ENCODE measurements at regions not wholly inside any gene's neighbourhood (a gene's known extent, or its start where the extent isn't known, plus 50 kb on each side); places are given as distances from the start of the nearest gene placed in this dataset.
A peak's percentile ranks its signal among the peaks of the same experiment; 100 is the strongest.

DNA sequence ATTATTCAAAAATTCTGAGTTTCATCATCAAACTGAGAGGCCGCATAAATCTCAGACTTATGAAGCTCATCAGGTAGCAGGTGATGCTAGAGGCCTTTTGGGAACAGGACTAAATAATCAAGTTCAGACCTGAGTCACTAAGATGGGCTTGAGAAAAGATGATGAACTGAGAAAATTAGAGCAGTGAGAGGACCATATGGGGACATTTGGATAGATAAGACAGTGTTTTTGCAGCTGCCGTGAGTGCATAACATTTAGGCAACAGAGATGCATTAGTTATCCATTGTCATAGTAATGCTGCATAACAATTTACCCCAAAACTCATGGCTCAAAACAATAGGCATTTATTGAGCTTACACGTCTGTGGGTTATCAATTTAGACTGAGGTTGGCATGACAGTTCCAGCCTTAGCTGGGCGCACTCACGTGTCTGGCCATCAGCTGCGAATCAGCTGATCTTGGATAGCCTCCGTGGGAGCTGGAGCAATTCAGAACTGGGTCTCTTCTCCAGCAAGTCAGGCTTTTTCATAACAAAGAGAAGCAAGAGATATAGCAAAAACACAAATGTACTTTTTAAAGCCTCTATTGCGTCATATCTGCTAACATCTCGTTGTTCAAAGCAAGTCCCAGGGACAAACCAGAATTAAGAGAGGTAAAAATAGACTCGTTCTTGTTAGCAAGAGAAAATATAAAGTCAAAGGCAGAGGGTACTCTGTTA, 72.8 kb downstream of the CAPZA3 start:
- Histone ChIP-seq H3K14ac (replicated peaks; ENCODE audit: low read depth, low read length) (no peak overlapping the region), H2BK15ac (ENCODE audit: low read depth, low read length) (no peak overlapping the region), H4K8ac (ENCODE audit: low read depth in 2 of 2, low read length in 2 of 2) (no peak overlapping the region), H3K18ac (ENCODE audit: low read depth, low read length) (no peak overlapping the region), H3K4me3 (ENCODE audit: insufficient read depth, low read depth, low read length) (no peak overlapping the region), H2AK5ac (ENCODE audit: low read depth, low read length) (no peak overlapping the region), H4K20me1 (ENCODE audit: insufficient read depth, low read length) (no peaks in the 10 kb centered on the region), H2BK120ac (ENCODE audit: low read depth, low read length) (no peak overlapping the region), H3K27me3 (ENCODE audit: control insufficient read depth, insufficient read depth, low read length) (no peaks in the 10 kb centered on the region), H3K9me3 (ENCODE audit: control insufficient read depth, insufficient read depth, low read length) (no peaks in the 10 kb centered on the region), H3K9ac (ENCODE audit: low read depth, low read length) (no peak overlapping the region), H3K36me3 (ENCODE audit: control insufficient read depth, insufficient read depth, low read length) (no peaks in the 10 kb centered on the region), H4K5ac (ENCODE audit: low read depth, low read length) (no peak overlapping the region), H3K79me1 (ENCODE audit: low read depth in 1 of 2, low read length in 2 of 2) (no peaks in the 10 kb centered on the region), H3K4ac (ENCODE audit: low read depth, low read length) (no peak overlapping the region), H3K56ac (ENCODE audit: extremely low read depth, insufficient read depth, low read length) (no peak overlapping the region), H2AFZ (replicated peaks; ENCODE audit: low read length, poor library complexity) (no peak overlapping the region), H4K91ac (ENCODE audit: insufficient read depth, low read depth, low read length) (no peak overlapping the region), H2AK9ac (replicated peaks; ENCODE audit: low read depth, low read length, poor library complexity) (no peak overlapping the region), H3K4me2 (ENCODE audit: low read depth, low read length) (no peak overlapping the region), H2BK5ac (ENCODE audit: low read depth, low read length, poor library complexity, severe bottlenecking) (no peak overlapping the region), H3K4me1 (ENCODE audit: control insufficient read depth, insufficient read depth, low read length) (no peaks in the 10 kb centered on the region), H3K27ac (ENCODE audit: insufficient read depth, low read length) (no peak overlapping the region), H3K9me1 (ENCODE audit: insufficient read depth, low read length) (no peaks in the 10 kb centered on the region), H2BK20ac (ENCODE audit: low read depth, low read length) (no peak overlapping the region), H3K23ac (ENCODE audit: low read depth, low read length) (no peak overlapping the region)
- WGBS, 2 experiments (ENCODE audit: extremely low coverage in 2 of 2, insufficient read length in 1 of 2): no CpG with 5 or more reads among the region's 10 CpGs
- TF ChIP-seq, protein P1, sequence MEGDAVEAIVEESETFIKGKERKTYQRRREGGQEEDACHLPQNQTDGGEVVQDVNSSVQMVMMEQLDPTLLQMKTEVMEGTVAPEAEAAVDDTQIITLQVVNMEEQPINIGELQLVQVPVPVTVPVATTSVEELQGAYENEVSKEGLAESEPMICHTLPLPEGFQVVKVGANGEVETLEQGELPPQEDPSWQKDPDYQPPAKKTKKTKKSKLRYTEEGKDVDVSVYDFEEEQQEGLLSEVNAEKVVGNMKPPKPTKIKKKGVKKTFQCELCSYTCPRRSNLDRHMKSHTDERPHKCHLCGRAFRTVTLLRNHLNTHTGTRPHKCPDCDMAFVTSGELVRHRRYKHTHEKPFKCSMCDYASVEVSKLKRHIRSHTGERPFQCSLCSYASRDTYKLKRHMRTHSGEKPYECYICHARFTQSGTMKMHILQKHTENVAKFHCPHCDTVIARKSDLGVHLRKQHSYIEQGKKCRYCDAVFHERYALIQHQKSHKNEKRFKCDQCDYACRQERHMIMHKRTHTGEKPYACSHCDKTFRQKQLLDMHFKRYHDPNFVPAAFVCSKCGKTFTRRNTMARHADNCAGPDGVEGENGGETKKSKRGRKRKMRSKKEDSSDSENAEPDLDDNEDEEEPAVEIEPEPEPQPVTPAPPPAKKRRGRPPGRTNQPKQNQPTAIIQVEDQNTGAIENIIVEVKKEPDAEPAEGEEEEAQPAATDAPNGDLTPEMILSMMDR (conservative IDR thresholded peaks at IDR 0.05; ENCODE audit: low read depth, low read length): no peak
- peak; percentile 82 for TF ChIP-seq CEBPB (IDR thresholded peaks at IDR 0.05; ENCODE audit: low read depth, low read length)
- TF ChIP-seq, protein P2, sequence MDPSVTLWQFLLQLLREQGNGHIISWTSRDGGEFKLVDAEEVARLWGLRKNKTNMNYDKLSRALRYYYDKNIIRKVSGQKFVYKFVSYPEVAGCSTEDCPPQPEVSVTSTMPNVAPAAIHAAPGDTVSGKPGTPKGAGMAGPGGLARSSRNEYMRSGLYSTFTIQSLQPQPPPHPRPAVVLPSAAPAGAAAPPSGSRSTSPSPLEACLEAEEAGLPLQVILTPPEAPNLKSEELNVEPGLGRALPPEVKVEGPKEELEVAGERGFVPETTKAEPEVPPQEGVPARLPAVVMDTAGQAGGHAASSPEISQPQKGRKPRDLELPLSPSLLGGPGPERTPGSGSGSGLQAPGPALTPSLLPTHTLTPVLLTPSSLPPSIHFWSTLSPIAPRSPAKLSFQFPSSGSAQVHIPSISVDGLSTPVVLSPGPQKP (IDR thresholded peaks at IDR 0.05; ENCODE audit: borderline replicate concordance, low read depth, low read length): no peak
- no peak for ATAC-seq (ENCODE audit: low read depth)
- in situ Hi-C loops (cut with MboI; ENCODE audit: low sequenced_read_pairs): no loop called here
- intact Hi-C loops (cut with micrococcal nuclease): no loop called here
- ChIA-PET POLR2A (ENCODE audit: unreplicated experiment) (no interaction called here), CTCF (interaction anchor here (0.6 kb wide), 1 partner anchor 176 kb away, joined by 3 read pairs; no protein-coding TSS in a partner anchor)
- BruUV-seq (replicated peaks): no TSS peak
- dilution Hi-C loops (cut with HindIII; ENCODE audit: low sequenced_read_pairs, unreplicated experiment): no loop called here
- DNase-seq: no peak

All from IMR-90 (cell line).